OCI-LY1 (cell line): ENCODE measurements at regions not wholly inside any gene's neighbourhood (a gene's known extent, or its start where the extent isn't known, plus 50 kb on each side); places are given as distances from the start of the nearest gene placed in this dataset.

Experiments
- H2AFZ ChIP-seq: fragments of 200-600 bp; sonication (generic), shearing (Covaris generic); 2 replicates; pipeline ENCODE4 v1.6.0; 2014; ENCODE audit warnings: antibody characterized with exemption, mild to moderate bottlenecking, low read length
- H3F3A ChIP-seq: fragments of 200-600 bp; sonication (generic), shearing (Covaris generic); 2 replicates; pipeline ENCODE4 v1.6.0; 2014; ENCODE audit warnings: mild to moderate bottlenecking, antibody characterized with exemption, low read length, moderate library complexity; ENCODE audit not compliant: insufficient read depth
- H3K27ac ChIP-seq: fragments of 200-600 bp; sonication (generic); 2 replicates; pipeline ENCODE4 v1.5.1; 2014; ENCODE audit warnings: low read length, mixed run types, mild to moderate bottlenecking, low read depth; ENCODE audit not compliant: poor library complexity, severe bottlenecking
- H3K27me3 ChIP-seq: fragments of 200-600 bp; sonication (generic); 2 replicates; pipeline ENCODE4 v1.6.0; 2014; ENCODE audit warnings: antibody characterized with exemption, mild to moderate bottlenecking, low read length, moderate library complexity; ENCODE audit not compliant: insufficient read depth
- H3K36me3 ChIP-seq: fragments of 200-600 bp; sonication (generic); 2 replicates; pipeline ENCODE4 v1.6.1; 2014; ENCODE audit warnings: mild to moderate bottlenecking, antibody characterized with exemption, low read length, moderate library complexity, mixed read lengths; ENCODE audit not compliant: insufficient read depth
- H3K4me1 ChIP-seq: fragments of 200-600 bp; sonication (generic); 2 replicates; pipeline ENCODE4 v1.5.1; 2014; ENCODE audit warnings: mild to moderate bottlenecking, low read length, moderate library complexity; ENCODE audit not compliant: insufficient read depth, severe bottlenecking
- H3K4me2 ChIP-seq: fragments of 200-600 bp; sonication (generic), shearing (Covaris generic); 2 replicates; pipeline ENCODE4 v1.6.1; 2014; ENCODE audit warnings: low read length
- H3K4me3 ChIP-seq: fragments of 200-600 bp; sonication (generic); 2 replicates; pipeline ENCODE4 v1.5.1; 2014; ENCODE audit warnings: low read length, low read depth, mild to moderate bottlenecking, mixed read lengths; ENCODE audit not compliant: poor library complexity, severe bottlenecking
- H3K79me2 ChIP-seq: fragments of 200-600 bp; shearing (Covaris generic); 2 replicates; pipeline ENCODE4 v1.6.1; 2016; ENCODE audit warnings: mixed run types, low read length, mixed read lengths; ENCODE audit not compliant: insufficient read depth
- H3K9ac ChIP-seq: fragments of 200-600 bp; sonication (generic), shearing (Covaris generic); 2 replicates; pipeline ENCODE4 v1.6.1; 2014; ENCODE audit warnings: mild to moderate bottlenecking, low read length, mixed read lengths
- H3K9me2 ChIP-seq: fragments of 200-600 bp; sonication (generic), shearing (Covaris generic); 2 replicates; pipeline ENCODE4 v1.6.1; 2014; ENCODE audit warnings: low read depth, mild to moderate bottlenecking, low read length, mixed read lengths
- H3K9me3 ChIP-seq: fragments of 200-600 bp; shearing (Covaris generic); 2 replicates; pipeline ENCODE4 v1.6.1; 2014; ENCODE audit warnings: low read length, mixed read lengths
- H4K20me1 ChIP-seq: fragments of 200-600 bp; sonication (generic), shearing (Covaris generic); 2 replicates; pipeline ENCODE4 v1.6.0; 2016; ENCODE audit warnings: mild to moderate bottlenecking, low read length; ENCODE audit not compliant: insufficient read depth
- CTCF ChIP-seq: fragments of 200-600 bp; sonication (generic), shearing (Covaris generic); IDR thresholded peaks from 2 replicates; pipeline ENCODE4 v1.5.1; 2017; ENCODE audit warnings: mild to moderate bottlenecking, antibody characterized with exemption, low read length, moderate library complexity, mixed read lengths
- EZH2 ChIP-seq: fragments of 200-600 bp; sonication (generic), shearing (Covaris generic); IDR thresholded peaks from 2 replicates; pipeline ENCODE4 v1.8.0; 2017; ENCODE audit warnings: borderline replicate concordance, mixed run types, mild to moderate bottlenecking, antibody characterized with exemption, low read length, moderate library complexity, mixed read lengths

GRCh38 chr13:34502621-34503020 lies 439.4 kb upstream of the NBEA start:
- Histone ChIP-seq H3K36me3 (no peaks in the 10 kb centered on the region), H3K27ac (no peak overlapping the region), H2AFZ (no peak overlapping the region), H3K4me2 (no peak overlapping the region), H4K20me1 (no peaks in the 10 kb centered on the region), H3K9ac (no peak overlapping the region), H3K4me1 (no peaks in the 10 kb centered on the region), H3F3A (no peaks in the 10 kb centered on the region), H3K79me2 (no peaks in the 10 kb centered on the region), H3K4me3 (no peak overlapping the region), H3K9me3 (no peaks in the 10 kb centered on the region), H3K9me2 (no peaks in the 10 kb centered on the region), H3K27me3 (no peaks in the 10 kb centered on the region)
- TF ChIP-seq EZH2 (no peak), CTCF (no peak)

- no peak for TF ChIP-seq EZH2
- TF ChIP-seq CTCF, result no peak
- H3K27me3 ChIP-seq, result no peaks in the 10 kb centered on the region
Observed at GRCh38 chr13:34506796-34507195, 435.3 kb upstream of the NBEA start.

GRCh38 chr13:34507630-34508029 lies 434.4 kb upstream of the NBEA start:
- Histone ChIP-seq H3K36me3 (no peaks in the 10 kb centered on the region), H3K27me3 (no peaks in the 10 kb centered on the region), H3K9ac (no peak overlapping the region), H2AFZ (no peak overlapping the region), H3K27ac (no peak overlapping the region), H3K4me3 (no peak overlapping the region), H3K9me2 (no peaks in the 10 kb centered on the region), H4K20me1 (no peaks in the 10 kb centered on the region), H3K9me3 (no peaks in the 10 kb centered on the region), H3K4me2 (no peak overlapping the region), H3K79me2 (no peaks in the 10 kb centered on the region), H3K4me1 (no peaks in the 10 kb centered on the region), H3F3A (no peaks in the 10 kb centered on the region)
- no peak for TF ChIP-seq CTCF
- no peak for TF ChIP-seq EZH2

More at GRCh38 chr13:34506796-34507195, 435.3 kb upstream of the NBEA start:
- no peak overlapping the region for H2AFZ ChIP-seq
- no peak overlapping the region for H3K27ac ChIP-seq
- no peaks in the 10 kb centered on the region for H3K9me2 ChIP-seq
- no peaks in the 10 kb centered on the region for H4K20me1 ChIP-seq
- no peaks in the 10 kb centered on the region for H3K4me1 ChIP-seq
- no peaks in the 10 kb centered on the region for H3K36me3 ChIP-seq
- no peak overlapping the region for H3K4me2 ChIP-seq
- no peak overlapping the region for H3K4me3 ChIP-seq
- no peaks in the 10 kb centered on the region for H3K9me3 ChIP-seq
- no peak overlapping the region for H3K9ac ChIP-seq
- no peaks in the 10 kb centered on the region for H3F3A ChIP-seq
- H3K79me2 ChIP-seq, result no peaks in the 10 kb centered on the region
